GM19438 (cell line): ENCODE measurements at regions not wholly inside any gene's neighbourhood (a gene's known extent, or its start where the extent isn't known, plus 50 kb on each side); places are given as distances from the start of the nearest gene placed in this dataset.
A peak's percentile ranks its signal among the peaks of the same experiment; 100 is the strongest.

Experiments used
- ATAC-seq: cut with Tn5 transposase; IDR thresholded peaks from one replicate; pipeline ENCODE4 v1.9.1; 2021; ENCODE audit warnings: low read depth; ENCODE audit not compliant: unreplicated experiment

- peak; percentile 52 for ATAC-seq
These were observed 148.1 kb downstream of the CEBPB start for GRCh38 chr20:50338479-50339391.

GRCh38 chr20:50339466-50339901, 148.9 kb downstream of the CEBPB start:
- ATAC-seq: no peak

DNA sequence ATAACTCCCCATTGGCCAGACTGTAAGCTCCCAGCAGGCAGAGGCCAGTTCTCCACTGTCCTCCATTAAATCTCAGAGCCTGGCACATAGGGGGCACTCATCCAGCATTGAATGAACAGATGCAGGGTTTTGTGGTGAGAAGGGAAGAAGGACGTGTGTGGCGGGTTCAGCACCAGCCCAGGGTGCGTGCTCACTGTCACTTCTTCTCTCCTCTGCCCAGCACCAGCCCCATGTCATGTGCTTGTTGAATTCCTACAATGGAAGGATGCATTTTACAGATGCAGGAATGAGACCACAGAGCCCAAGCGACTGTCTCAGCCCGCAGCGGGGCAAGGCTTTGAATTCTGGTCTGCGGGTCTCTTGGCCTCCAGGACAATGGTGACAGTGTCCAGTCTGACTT, 149.9 kb downstream of the CEBPB start:
- no peak for ATAC-seq

DNA sequence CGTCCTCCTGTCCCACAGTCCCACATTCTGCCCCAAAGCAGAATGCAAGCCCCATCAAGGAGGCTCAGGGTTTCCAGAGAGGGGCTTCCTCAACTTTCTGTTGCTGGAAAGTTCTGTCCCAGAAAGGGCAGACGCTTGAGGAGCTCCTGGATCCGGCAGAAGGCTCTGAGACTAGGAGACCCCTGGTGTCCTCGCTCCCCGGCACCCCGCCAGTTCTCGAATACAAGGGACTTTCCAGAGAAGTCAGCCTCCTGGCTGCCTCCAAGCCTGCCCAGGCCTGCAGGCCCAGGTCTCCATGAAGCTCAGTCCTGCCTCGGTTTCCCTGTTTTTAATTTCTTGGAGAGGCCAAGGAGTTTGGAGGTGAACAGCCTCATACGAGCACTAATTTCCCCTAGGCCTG, 150.4 kb downstream of the CEBPB start:
- no peak for ATAC-seq

GRCh38 chr20:50341880-50342637, 151.4 kb downstream of the CEBPB start:
- no peak for ATAC-seq

- ATAC-seq: no peak
These were observed 152.0 kb downstream of the CEBPB start for GRCh38 chr20:50342638-50343102.

DNA sequence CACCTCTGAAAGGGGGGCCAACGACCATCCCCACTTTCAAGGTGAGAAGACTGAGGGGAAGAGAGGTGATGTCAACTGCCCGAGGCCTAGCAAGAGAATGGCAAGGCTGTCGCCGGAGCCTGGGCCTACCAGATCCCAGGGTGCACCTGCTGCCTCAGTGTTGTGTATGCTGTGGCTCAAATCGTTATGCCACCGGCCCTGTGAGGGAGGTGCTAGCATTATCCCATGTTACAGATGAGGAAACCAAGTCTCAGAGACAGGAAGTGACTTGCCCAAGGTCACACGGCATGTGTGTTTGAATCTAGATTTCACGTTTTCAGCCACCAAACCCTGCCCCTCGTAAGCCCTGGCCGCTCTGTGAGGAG, 152.5 kb downstream of the CEBPB start:
- no peak for ATAC-seq

DNA sequence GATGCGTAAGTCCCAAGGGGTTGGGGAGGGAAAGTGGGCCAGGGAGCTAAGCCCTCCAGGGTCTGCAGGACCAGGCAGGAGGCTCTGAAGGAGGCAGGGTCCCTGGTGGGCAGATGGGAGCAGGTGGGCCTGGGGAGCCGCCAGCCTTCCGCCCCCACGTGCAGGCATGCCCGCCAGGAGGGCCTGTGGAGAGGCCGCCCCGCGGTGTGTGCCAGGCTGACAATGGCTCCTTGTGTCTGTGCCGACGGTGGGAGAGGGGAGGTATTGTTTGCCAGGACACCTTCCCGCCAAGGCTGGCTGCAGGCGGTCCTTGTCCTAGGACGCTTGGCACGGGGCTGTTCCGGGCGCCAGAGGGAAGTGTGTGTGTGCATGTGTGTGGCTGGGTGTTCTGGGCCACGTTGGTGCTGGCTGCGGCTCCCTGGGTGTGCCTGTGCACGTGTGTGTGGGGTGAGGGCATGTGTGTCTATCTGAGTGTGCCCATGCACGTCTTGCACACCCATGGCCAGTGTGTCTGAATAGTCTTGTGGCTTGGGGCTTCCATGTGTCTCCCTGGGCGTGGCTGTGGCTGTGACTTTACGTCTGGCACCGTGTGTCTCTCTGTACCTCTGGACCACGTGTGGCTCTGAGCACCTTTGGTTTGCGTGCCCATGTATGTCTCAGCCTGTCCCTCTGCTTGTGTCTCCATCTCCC, 153.0 kb downstream of the CEBPB start:
- no peak for ATAC-seq

DNA sequence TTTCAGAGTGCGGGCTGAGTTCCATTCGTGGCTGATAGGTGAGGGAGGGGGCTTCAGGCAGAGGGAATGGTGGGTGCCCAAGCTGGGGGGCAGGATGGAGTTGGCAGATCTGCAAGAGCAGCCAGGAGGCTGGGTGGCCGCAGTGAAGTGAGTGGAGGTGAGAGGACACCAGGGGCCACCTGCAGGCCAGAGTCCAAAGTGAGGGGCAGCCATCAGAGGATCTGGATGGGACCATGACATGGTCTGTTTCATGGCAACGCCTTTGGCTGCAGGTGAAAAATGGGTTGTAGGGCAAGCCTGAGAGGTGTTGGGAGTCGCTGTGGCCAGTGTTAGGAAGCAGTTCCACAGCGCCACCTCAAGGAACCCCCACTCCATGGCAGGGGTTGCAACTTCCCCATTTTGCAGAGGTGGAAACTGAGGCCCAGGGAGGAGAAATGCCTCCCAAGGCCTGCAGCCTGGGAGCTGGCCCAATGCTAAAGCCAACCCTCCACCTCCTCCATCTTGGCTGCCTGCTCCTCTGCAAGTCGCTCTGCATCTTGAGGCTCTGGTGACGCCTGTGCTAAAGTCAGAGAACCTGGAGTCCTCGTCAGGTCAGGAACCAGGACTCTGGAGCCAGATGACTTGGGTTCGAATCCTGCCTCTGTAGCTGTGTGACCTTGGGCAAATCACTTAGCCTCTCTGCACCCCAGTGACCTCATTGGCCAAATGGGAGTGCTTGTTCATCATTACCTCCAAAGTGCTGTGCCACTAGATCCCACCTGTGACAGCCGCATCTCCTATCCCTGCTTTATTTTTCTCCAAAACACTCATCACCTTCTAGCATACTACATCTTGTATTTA, 153.8 kb downstream of the CEBPB start:
- no peak for ATAC-seq

DNA sequence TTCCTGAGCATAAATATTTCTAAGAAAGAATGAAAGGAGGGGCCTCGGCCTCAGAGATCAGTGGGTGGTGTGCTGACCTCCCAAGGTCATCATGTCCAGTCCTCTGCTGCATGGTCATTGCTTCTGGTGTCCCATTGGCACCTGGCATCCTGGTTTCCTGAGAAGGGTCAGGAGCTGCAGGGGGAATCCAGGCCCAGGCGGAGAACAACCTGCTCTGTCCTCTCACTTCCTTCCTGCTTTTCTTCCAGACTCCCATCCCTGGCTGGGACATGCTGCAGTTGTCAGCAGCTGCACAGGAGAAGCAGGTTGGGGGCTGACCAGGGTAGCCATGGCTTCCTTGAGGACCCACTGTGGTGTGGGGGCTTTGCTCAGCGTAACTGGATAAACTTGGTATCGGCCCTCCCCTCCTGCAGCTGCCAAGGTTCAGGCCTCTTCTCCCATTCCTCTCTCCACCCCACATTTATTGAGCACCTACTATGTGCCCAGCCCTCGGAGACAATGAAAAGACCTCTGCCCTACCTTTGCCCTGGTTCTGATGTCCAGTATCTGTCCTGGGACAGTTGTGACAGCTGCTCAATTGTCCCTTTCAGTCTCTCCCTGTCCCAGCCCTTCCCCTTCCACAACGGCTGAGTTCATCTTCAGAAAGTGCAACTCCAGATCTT, 155.2 kb downstream of the CEBPB start:
- no peak for ATAC-seq

DNA sequence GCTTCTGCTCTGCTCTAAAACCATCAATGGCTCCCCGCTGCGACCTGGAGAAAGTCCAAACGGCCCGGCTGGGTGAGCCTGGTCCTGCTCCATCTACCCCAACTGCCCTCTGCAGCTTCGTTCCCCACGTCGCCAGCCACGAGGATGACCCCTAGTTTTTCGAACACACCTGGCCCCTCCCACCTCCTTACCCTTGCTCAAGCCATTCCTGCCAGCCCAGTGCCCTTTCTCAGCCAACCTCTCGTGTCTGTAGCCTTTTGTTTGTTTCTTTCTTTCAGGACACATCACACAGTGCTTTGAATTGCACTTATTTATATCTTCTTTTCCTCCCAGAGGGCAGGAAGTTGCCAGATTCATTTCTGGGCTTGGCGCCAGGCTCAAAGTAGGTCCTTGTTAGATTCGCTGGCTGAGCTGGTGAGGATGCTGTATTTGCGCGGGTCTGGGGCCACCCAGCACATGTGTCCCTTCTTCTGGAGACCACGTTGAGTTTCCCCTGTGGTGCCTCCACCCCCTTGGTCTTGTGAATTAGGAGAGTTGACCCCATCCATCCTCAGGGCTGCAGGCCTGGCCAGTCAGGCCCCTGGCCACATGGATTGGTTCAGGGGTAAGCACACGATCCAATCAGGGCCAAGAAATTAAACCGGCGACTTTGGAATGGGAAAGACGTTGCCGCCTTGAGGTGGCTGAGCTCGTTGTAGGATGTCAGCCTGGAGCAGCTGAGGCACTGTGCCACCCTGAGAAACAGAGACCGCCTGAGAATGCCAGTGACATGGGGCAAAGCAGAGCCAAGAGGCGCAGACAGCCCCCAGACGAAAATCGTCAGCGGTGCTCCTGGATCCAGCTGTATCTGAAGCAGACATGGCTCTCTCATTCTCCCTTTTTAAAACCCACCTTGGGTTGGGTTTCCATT, 156.0 kb downstream of the CEBPB start:
- ATAC-seq: no peak

GRCh38 chr20:50347284-50348063, 156.8 kb downstream of the CEBPB start:
- no peak for ATAC-seq

GRCh38 chr20:50348096-50348495, 157.5 kb downstream of the CEBPB start:
- ATAC-seq: no peak

- no peak for ATAC-seq
These were observed 159.5 kb upstream of the PTPN1 start for GRCh38 chr20:50350510-50351249.

- ATAC-seq: no peak
These were observed 158.6 kb upstream of the PTPN1 start for GRCh38 chr20:50351541-50351940.

GRCh38 chr20:50353289-50353961, 156.8 kb upstream of the PTPN1 start:
- ATAC-seq: no peak
